ENCODE measurements at regions not wholly inside any gene's neighbourhood (a gene's known extent, or its start where the extent isn't known, plus 50 kb on each side); places are given as distances from the start of the nearest gene placed in this dataset.
"Not testable (repeated sequence)": the region's sequence is repeated elsewhere in the genome, so short reads cannot be mapped to it uniquely, and the experiment has no call there.

DNA sequence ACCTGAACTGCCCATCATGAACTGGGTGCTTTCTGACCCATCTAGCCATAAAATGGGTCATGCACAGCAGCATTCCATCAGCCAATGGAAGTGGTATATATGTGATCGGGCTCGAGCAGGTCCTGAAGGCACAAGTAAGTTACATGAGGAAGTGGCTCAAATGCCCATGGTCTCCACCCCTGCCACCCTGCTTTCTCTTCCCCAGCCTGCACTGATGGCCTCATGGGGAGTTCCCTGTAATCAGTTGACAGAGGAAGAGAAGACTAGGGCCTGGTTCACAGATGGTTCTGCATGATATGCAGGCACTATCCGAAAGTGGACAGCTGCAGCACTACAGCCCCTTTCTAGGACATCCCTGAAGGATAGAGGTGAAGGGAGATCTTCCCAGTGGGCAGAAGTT, 209.9 kb upstream of the HES1 start:
- not testable (repeated sequence) for H3K9ac ChIP-seq (ENCODE audit: low read depth, low read length); H3K36me3 ChIP-seq (ENCODE audit: insufficient read depth, low read length); H3K4me1 ChIP-seq (ENCODE audit: insufficient read depth, low read length); H3K9me3 ChIP-seq (ENCODE audit: control insufficient read depth, insufficient read depth, low read length)

DNA sequence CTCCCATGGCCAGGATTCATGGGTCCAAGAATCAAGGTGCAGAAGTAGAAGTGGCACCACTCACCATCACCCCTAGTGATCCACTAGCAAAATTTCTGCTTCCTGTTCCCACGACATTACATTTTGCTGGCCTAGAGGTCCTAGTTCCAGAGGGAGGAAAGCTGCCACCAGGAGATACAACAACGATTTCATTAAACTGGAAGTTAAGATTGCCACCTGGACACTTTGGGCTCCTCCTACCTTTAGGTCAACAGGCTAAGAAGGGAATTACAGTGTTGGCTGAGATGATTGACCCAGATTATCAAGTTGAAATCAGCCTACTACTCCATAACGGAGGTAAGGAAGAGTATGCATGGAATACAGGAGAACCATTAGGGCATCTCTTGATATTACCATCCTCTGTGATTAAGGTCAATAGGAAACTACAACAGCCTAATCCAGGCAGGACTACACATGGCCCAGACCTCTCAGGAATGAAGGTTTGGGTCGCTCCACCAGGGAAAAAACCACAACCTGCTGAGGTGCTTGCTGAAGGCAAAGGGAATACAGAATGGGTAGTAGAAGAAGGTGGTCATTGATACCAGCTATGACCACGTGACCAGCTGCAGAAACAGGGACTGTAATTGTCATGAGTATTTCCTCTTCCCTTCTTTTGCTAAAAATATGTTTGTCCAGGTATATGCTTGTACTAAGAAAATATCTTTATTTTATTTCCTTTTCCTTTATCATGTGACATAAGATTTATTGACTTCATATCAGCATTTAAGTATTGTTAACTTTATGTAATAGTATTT, 208.3 kb upstream of the HES1 start:
- H3K9ac ChIP-seq (ENCODE audit: low read depth, low read length); H3K36me3 ChIP-seq (ENCODE audit: insufficient read depth, low read length); H3K9me3 ChIP-seq (ENCODE audit: control insufficient read depth, insufficient read depth, low read length); H3K4me1 ChIP-seq (ENCODE audit: insufficient read depth, low read length): not testable (repeated sequence)

DNA sequence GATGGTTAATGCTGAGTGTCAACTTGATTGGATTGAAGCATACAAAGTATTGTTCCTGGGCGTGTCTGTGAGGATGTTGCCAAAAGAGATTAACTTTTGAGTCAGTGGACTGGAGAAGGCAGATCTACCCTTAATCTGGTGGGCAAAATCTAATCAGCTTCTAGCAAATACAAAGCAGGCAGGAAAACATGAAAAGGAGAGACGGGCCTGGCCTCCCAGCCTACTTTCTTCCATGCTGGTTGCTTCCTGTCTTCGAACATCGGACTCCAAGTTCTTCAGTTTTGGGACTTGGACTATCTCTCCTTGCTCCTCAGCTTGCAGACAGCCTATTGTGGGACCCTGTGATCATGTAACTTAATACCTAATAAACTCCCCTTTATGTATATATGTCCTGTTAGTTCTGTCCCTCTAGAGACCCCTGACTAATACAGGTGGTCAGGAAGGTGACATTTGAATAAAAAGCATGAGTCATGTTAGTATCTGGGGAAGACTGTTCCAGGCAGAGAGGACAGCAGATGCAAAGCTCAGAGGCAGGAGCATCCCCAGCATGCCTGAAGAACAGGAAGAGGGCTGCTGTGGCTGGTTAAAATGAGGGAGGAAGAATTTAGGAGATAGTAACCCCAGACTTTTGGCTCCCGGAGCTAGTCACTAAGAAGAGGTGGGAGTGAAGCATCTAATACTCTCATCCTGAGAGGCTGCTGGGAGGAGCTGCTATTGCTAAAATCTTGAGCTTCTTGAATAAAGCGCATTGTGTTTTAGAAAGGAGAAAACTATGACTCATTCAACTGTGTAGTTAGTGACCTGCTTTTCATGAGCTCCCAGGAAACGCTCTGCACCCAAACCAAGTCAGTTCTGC, 207.4 kb upstream of the HES1 start:
- Histone ChIP-seq H3K36me3 (ENCODE audit: insufficient read depth, low read length) (no peaks in the 10 kb centered on the region), H3K9me3 (ENCODE audit: control insufficient read depth, insufficient read depth, low read length) (no peaks in the 10 kb centered on the region), H3K4me1 (ENCODE audit: insufficient read depth, low read length) (0 out of 2 replicates have a peak, but pooled peaks cover 6% of the 10 kb centered on the region), H3K9ac (ENCODE audit: low read depth, low read length) (no peak overlapping the region)

- 0 out of 2 replicates have a peak, but pooled peaks cover 6% of the 10 kb centered on the region for H3K4me1 ChIP-seq (ENCODE audit: insufficient read depth, low read length)
- H3K36me3 ChIP-seq (ENCODE audit: insufficient read depth, low read length) = no peaks in the 10 kb centered on the region
- H3K9ac ChIP-seq (ENCODE audit: low read depth, low read length) = no peak overlapping the region
- no peaks in the 10 kb centered on the region for H3K9me3 ChIP-seq (ENCODE audit: control insufficient read depth, insufficient read depth, low read length)
Measured at GRCh38 chr3:193929373-193929772, 206.6 kb upstream of the HES1 start.

DNA sequence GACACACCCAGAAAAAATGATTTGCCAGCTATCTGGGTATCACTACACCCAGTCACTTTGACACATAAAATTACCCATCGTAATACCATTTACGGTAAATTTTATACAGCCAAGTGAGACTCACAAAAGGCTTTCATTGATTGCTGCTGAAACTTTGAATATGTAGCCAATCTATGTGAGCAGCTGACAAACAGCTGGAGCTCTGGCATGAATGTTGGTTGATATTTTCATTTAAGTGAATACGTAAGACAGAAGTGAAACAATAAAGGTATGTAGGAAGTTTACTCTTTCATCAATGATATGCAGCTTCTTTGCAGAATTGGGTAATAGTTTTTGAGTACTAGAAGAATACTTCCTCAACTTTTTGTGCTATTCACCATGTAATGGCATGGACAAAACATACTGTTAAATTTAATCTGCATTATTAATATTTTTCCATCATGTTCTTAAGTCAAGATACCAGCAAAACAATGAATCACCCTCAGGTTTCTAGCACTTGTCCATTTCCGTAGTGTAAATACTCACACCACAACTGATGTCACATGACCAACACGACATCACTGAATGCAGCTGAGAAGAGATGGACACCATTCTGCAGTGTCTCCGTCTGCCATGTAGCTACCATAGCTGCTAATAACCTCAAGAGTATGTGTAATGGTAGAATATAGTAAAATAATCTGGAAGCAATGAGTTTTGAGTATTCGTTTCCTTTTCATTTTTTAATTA, 205.9 kb upstream of the HES1 start:
- Histone ChIP-seq H3K9ac (ENCODE audit: low read depth, low read length) (no peak overlapping the region), H3K36me3 (ENCODE audit: insufficient read depth, low read length) (no peaks in the 10 kb centered on the region), H3K4me1 (ENCODE audit: insufficient read depth, low read length) (0 out of 2 replicates have a peak, but pooled peaks cover 6% of the 10 kb centered on the region), H3K9me3 (ENCODE audit: control insufficient read depth, insufficient read depth, low read length) (no peaks in the 10 kb centered on the region)

DNA sequence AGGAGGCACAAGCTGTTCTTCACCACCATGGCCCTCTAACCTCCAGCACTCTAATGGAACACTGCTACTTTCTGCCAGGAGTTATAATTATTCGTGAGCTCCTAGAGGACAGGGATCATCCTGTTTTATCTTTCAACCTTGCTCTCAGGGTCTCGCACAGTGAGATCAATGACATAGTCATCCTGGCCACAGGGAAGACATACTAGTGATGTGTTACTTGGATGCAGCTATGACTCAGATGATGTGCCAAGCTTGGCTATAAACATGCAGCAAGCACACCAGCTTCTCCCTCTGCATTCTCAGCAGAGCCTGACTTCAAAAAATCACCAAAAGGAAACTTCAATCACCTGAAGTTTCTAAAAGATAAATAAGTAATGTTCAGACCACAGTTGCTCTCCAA, 203.8 kb upstream of the HES1 start:
- Histone ChIP-seq H3K4me1 (ENCODE audit: insufficient read depth, low read length) (0 out of 2 replicates have a peak, but pooled peaks cover 6% of the 10 kb centered on the region), H3K9me3 (ENCODE audit: control insufficient read depth, insufficient read depth, low read length) (no peaks in the 10 kb centered on the region), H3K9ac (ENCODE audit: low read depth, low read length) (no peak overlapping the region), H3K36me3 (ENCODE audit: insufficient read depth, low read length) (no peaks in the 10 kb centered on the region)

- Histone ChIP-seq H3K36me3 (ENCODE audit: insufficient read depth, low read length) (no peaks in the 10 kb centered on the region), H3K4me1 (ENCODE audit: insufficient read depth, low read length) (0 out of 2 replicates have a peak, but pooled peaks cover 6% of the 10 kb centered on the region), H3K9me3 (ENCODE audit: control insufficient read depth, insufficient read depth, low read length) (no peaks in the 10 kb centered on the region), H3K9ac (ENCODE audit: low read depth, low read length) (no peak overlapping the region)
Measured at GRCh38 chr3:193932576-193932975, 203.4 kb upstream of the HES1 start.

GRCh38 chr3:193933451-193933850, 202.5 kb upstream of the HES1 start:
- 0 out of 2 replicates have a peak, but pooled peaks cover 6% of the 10 kb centered on the region for H3K4me1 ChIP-seq (ENCODE audit: insufficient read depth, low read length)
- H3K9ac ChIP-seq (ENCODE audit: low read depth, low read length) = no peak overlapping the region
- H3K9me3 ChIP-seq (ENCODE audit: control insufficient read depth, insufficient read depth, low read length) = no peaks in the 10 kb centered on the region
- H3K36me3 ChIP-seq (ENCODE audit: insufficient read depth, low read length) = no peaks in the 10 kb centered on the region

GRCh38 chr3:193935916-193936315, 200.0 kb upstream of the HES1 start:
- Histone ChIP-seq H3K9ac (ENCODE audit: low read depth, low read length) (no peak overlapping the region), H3K9me3 (ENCODE audit: control insufficient read depth, insufficient read depth, low read length) (no peaks in the 10 kb centered on the region), H3K36me3 (ENCODE audit: insufficient read depth, low read length) (no peaks in the 10 kb centered on the region), H3K4me1 (ENCODE audit: insufficient read depth, low read length) (peaks cover 5% of the 10 kb centered on the region)

- H3K9ac ChIP-seq (ENCODE audit: low read depth, low read length) = no peak overlapping the region
- H3K9me3 ChIP-seq (ENCODE audit: control insufficient read depth, insufficient read depth, low read length) = no peaks in the 10 kb centered on the region
- H3K36me3 ChIP-seq (ENCODE audit: insufficient read depth, low read length) = no peaks in the 10 kb centered on the region
- peaks cover 17% of the 10 kb centered on the region for H3K4me1 ChIP-seq (ENCODE audit: insufficient read depth, low read length)
Measured at GRCh38 chr3:193938613-193939012, 197.3 kb upstream of the HES1 start.

DNA sequence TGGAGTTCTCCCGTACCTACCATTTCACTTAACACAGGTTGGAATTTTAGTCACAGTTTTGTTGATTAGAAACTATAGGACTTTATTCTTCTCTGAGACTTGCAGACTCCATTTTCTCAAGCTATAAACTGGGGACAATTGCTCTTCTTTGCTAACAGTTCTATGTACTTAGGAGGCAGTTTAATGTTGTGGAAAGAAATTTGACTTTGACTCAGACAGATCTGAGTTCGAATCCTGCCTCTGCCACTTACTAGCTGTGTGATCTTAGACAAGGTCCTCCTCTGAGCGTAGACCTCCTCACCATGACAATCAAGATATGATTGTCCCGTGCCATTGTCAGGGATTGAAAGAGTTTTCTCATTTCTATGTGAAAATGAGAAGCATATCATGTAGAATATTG, 196.4 kb upstream of the HES1 start:
- H3K9ac ChIP-seq (ENCODE audit: low read depth, low read length) = no peak overlapping the region

DNA sequence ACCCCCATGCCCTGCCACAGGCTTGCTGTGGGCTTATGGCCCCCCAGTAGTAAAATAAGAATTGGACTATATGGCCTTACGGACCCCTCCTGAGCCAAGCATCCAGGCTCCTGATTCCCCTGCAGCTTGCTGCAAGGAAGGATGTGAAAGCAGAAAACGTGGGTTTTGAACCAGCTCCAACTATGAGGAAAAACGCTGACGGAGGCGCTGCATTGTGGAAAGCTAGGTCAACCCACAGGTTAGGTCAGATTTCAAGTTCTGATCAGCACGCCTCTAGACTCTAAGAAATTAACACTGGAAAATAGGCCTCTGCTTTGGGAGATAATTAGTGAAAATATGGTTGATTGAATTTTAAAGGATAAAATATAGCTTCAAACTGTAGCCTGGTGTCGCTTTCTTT, 195.4 kb upstream of the HES1 start:
- Histone ChIP-seq H3K36me3 (ENCODE audit: insufficient read depth, low read length) (no peaks in the 10 kb centered on the region), H3K4me1 (ENCODE audit: insufficient read depth, low read length) (peaks cover 32% of the 10 kb centered on the region), H3K9ac (ENCODE audit: low read depth, low read length) (no peak overlapping the region), H3K9me3 (ENCODE audit: control insufficient read depth, insufficient read depth, low read length) (no peaks in the 10 kb centered on the region)

More for the DNA sequence above, 196.4 kb upstream of the HES1 start:
- H3K36me3 ChIP-seq (ENCODE audit: insufficient read depth, low read length) = no peaks in the 10 kb centered on the region
- H3K4me1 ChIP-seq (ENCODE audit: insufficient read depth, low read length) = peaks cover 22% of the 10 kb centered on the region
- H3K9me3 ChIP-seq (ENCODE audit: control insufficient read depth, insufficient read depth, low read length) = no peaks in the 10 kb centered on the region

DNA sequence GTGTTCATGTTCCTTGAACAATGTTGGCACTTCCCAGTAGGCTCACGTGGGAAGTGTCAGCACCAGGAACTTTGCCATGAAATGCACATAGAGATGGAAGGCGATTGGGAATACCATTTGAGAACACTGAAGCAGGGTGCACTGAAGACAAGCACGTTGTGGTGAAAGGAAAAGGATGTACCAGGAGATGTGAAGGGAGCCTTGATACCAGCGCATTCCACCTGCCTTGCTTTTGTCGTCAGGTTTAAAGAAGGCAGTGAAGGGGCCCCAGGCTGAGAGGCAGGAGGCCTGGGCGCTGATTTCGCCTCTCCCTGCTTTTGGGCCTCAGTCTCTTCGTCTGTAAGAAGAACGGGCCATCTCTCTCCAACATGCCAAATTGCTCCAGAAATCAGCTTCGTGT, 194.5 kb upstream of the HES1 start:
- Histone ChIP-seq H3K9ac (ENCODE audit: low read depth, low read length) (no peak overlapping the region), H3K9me3 (ENCODE audit: control insufficient read depth, insufficient read depth, low read length) (no peaks in the 10 kb centered on the region), H3K4me1 (ENCODE audit: insufficient read depth, low read length) (peaks cover 33% of the 10 kb centered on the region), H3K36me3 (ENCODE audit: insufficient read depth, low read length) (no peaks in the 10 kb centered on the region)

DNA sequence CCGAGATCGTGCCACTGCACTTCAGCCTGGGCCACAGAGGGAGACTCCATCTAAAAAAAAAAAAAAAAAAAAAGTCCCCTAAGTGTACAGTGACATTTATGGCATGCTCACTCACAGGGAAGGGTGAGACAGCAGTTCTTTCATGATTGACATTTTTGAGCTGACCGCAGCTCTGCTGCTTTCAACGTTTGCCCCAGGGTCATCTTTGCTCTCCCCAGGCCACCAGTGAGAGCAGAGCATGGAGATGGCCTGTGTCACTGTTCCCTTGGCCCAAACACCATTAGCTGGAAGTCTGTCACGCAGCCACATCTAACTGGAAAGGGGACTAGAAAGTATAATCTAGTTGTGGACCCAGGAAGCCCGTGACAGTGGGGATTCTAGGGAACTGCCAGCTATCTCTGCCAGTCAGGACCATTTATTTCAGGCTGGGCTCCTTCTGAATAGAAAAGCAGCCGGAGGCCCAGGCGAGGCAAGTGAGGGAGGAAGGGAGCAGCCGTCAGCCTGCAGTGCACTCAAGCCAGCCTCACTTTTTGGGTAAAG, 193.4 kb upstream of the HES1 start:
- H3K36me3 ChIP-seq (ENCODE audit: insufficient read depth, low read length) = no peaks in the 10 kb centered on the region
- H3K9ac ChIP-seq (ENCODE audit: low read depth, low read length) = no peak overlapping the region
- peaks cover 37% of the 10 kb centered on the region for H3K4me1 ChIP-seq (ENCODE audit: insufficient read depth, low read length)
- no peaks in the 10 kb centered on the region for H3K9me3 ChIP-seq (ENCODE audit: control insufficient read depth, insufficient read depth, low read length)
